ENCODE measurements at regions not wholly inside any gene's neighbourhood (a gene's known extent, or its start where the extent isn't known, plus 50 kb on each side); places are given as distances from the start of the nearest gene placed in this dataset.

- DNase-seq, result no peak
- Mint-ChIP-seq H3K27ac (no peak overlapping the region), H3K9me3 (no peaks in the 10 kb centered on the region), H3K27me3 (ENCODE audit: low read depth) (peaks cover 3% of the 10 kb centered on the region), H3K4me1 (peaks cover 0 to 5% of the 10 kb centered on the region in 2 experiments; a peak in 2 of 4 replicates), H3K4me3 (no peak overlapping the region), H3K36me3 (ENCODE audit: insufficient read depth in 1 of 3, low read depth in 3 of 3) (no peaks in the 10 kb centered on the region)
- TF ChIP-seq, protein P1, sequence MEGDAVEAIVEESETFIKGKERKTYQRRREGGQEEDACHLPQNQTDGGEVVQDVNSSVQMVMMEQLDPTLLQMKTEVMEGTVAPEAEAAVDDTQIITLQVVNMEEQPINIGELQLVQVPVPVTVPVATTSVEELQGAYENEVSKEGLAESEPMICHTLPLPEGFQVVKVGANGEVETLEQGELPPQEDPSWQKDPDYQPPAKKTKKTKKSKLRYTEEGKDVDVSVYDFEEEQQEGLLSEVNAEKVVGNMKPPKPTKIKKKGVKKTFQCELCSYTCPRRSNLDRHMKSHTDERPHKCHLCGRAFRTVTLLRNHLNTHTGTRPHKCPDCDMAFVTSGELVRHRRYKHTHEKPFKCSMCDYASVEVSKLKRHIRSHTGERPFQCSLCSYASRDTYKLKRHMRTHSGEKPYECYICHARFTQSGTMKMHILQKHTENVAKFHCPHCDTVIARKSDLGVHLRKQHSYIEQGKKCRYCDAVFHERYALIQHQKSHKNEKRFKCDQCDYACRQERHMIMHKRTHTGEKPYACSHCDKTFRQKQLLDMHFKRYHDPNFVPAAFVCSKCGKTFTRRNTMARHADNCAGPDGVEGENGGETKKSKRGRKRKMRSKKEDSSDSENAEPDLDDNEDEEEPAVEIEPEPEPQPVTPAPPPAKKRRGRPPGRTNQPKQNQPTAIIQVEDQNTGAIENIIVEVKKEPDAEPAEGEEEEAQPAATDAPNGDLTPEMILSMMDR (conservative IDR thresholded peaks at IDR 0.05), result no peak
- no peak overlapping the region for H4K91ac ChIP-seq (ENCODE audit: insufficient read length, low read depth, low read length)
- H3K79me1 ChIP-seq (ENCODE audit: insufficient read depth, low read depth, low read length, poor library complexity, severe bottlenecking), result no peaks in the 10 kb centered on the region
- no peak overlapping the region for H3K4ac ChIP-seq (ENCODE audit: low read depth, low read length)
- no peak overlapping the region for H2BK5ac ChIP-seq (ENCODE audit: insufficient read length, low read length)
- H2BK20ac ChIP-seq (ENCODE audit: low read depth, low read length, poor library complexity, severe bottlenecking), result no peak overlapping the region
- no peak overlapping the region for H3K18ac ChIP-seq (ENCODE audit: insufficient read length, low read depth, low read length)
- no peaks in the 10 kb centered on the region for H3K79me2 ChIP-seq (ENCODE audit: insufficient read depth, low read length)
- no peaks in the 10 kb centered on the region for H3K9me3 ChIP-seq (ENCODE audit: control insufficient read depth, low read depth, low read length)
- no peak overlapping the region for H2BK12ac ChIP-seq (ENCODE audit: insufficient read length, low read depth, low read length)
- H2AFZ ChIP-seq (ENCODE audit: low read length), result no peak overlapping the region
- H3K9ac ChIP-seq (ENCODE audit: extremely low read depth, insufficient read length, low read length), result no peak overlapping the region
- no peak overlapping the region for H3K27ac ChIP-seq (ENCODE audit: insufficient read length, low read depth, low read length)
- H2AK5ac ChIP-seq (ENCODE audit: insufficient read length, low read length), result no peak overlapping the region
- no peaks in the 10 kb centered on the region for H4K20me1 ChIP-seq (ENCODE audit: control insufficient read depth, insufficient read depth, insufficient read length)
- no peak overlapping the region for H2BK120ac ChIP-seq (ENCODE audit: low read depth, low read length, poor library complexity, severe bottlenecking)
- H3T11ph ChIP-seq (ENCODE audit: low read length), result no peak overlapping the region
- no peak overlapping the region for H3K14ac ChIP-seq (ENCODE audit: insufficient read depth, low read length)
- no peaks in the 10 kb centered on the region for H3K27me3 ChIP-seq (ENCODE audit: insufficient read depth, low read length)
- H3K23me2 ChIP-seq (ENCODE audit: insufficient read length, low read depth, low read length, poor library complexity, severe bottlenecking), result no peaks in the 10 kb centered on the region
- no peak overlapping the region for H3K56ac ChIP-seq (ENCODE audit: insufficient read length, low read depth, low read length)
- H4K5ac ChIP-seq (ENCODE audit: insufficient read length, low read depth, low read length), result no peak overlapping the region
- H4K8ac ChIP-seq (replicated peaks; ENCODE audit: insufficient read length, low read depth, low read length), result no peak overlapping the region
- H3K4me2 ChIP-seq (ENCODE audit: insufficient read depth, insufficient read length, low read length), result no peak overlapping the region
- H2BK15ac ChIP-seq (ENCODE audit: low read depth, low read length), result no peak overlapping the region
- WGBS (ENCODE audit: extremely low coverage, insufficient read length, low lambda C conversion rate), result no CpG with 5 or more reads among the region's 5 CpGs
- no peaks in the 10 kb centered on the region for H3K4me1 ChIP-seq (ENCODE audit: insufficient read depth, low read length)
- no peak overlapping the region for H3K23ac ChIP-seq (ENCODE audit: insufficient read length, low read depth, low read length)
Observed at GRCh38 chr6:6911391-6911790, 196.4 kb upstream of the RREB1 start.
